ENCODE measurements at regions not wholly inside any gene's neighbourhood (a gene's known extent, or its start where the extent isn't known, plus 50 kb on each side); places are given as distances from the start of the nearest gene placed in this dataset.

DNA sequence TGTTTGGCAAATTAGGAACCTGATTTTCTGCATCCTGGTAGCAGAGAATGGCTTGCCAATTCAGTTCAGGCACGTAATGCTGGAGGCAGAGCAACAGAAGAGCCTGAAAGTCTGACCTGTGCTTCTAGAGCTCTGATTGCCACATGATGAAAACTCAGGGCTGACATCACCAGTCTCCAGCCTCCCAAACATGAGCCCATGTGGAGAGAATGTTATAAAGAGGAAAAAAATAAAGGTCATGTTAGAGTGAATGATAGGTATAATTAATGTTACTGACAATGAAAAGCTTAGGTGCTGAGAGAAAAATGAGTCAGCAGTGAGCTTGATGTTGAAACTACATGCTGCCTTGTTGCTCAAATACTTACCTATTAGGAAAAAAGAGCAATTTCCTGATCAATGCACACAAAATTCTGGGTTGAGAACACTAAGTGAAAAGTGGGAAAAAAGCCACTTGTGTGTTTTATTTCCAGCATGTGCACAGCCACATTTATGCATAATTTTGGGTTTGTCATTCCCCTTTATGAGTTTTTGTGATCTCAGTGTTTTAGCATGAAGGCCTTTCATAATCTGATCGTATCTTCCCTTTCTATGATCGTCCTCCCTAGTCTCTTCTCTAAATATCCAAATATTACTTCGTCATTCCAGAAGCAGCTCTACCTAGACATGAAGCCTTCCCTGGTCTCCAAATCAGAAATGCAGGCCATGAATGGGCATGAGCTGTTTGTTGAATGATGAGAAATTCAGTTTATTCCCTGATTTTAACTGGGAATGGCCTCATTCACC, 113.3 kb upstream of the CPEB2 start:
- H2BK12ac ChIP-seq (ENCODE audit: insufficient read length, low read depth, low read length): no peak overlapping the region
- H4K5ac ChIP-seq (ENCODE audit: insufficient read length, low read depth, low read length): no peak overlapping the region
- H4K91ac ChIP-seq (ENCODE audit: insufficient read length, low read depth, low read length): no peak overlapping the region
- Mint-ChIP-seq H3K27ac (no peak overlapping the region), H3K4me3 (no peak overlapping the region), H3K27me3 (ENCODE audit: low read depth) (no peaks in the 10 kb centered on the region; the same call in none of the 2 replicates), H3K4me1 (no peaks in the 10 kb centered on the region), H3K9me3 (no peaks in the 10 kb centered on the region), H3K36me3 (ENCODE audit: insufficient read depth in 1 of 3, low read depth in 3 of 3) (no peaks in the 10 kb centered on the region)
- TF ChIP-seq, protein P1, sequence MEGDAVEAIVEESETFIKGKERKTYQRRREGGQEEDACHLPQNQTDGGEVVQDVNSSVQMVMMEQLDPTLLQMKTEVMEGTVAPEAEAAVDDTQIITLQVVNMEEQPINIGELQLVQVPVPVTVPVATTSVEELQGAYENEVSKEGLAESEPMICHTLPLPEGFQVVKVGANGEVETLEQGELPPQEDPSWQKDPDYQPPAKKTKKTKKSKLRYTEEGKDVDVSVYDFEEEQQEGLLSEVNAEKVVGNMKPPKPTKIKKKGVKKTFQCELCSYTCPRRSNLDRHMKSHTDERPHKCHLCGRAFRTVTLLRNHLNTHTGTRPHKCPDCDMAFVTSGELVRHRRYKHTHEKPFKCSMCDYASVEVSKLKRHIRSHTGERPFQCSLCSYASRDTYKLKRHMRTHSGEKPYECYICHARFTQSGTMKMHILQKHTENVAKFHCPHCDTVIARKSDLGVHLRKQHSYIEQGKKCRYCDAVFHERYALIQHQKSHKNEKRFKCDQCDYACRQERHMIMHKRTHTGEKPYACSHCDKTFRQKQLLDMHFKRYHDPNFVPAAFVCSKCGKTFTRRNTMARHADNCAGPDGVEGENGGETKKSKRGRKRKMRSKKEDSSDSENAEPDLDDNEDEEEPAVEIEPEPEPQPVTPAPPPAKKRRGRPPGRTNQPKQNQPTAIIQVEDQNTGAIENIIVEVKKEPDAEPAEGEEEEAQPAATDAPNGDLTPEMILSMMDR (conservative IDR thresholded peaks at IDR 0.05): no peak
- H3K27me3 ChIP-seq (ENCODE audit: insufficient read depth, low read length): no peaks in the 10 kb centered on the region
- no peak overlapping the region for H3K23ac ChIP-seq (ENCODE audit: insufficient read length, low read depth, low read length)
- H3K4ac ChIP-seq (ENCODE audit: low read depth, low read length): no peak overlapping the region
- no peaks in the 10 kb centered on the region for H3K23me2 ChIP-seq (ENCODE audit: insufficient read length, low read depth, low read length, poor library complexity, severe bottlenecking)
- H3K9me3 ChIP-seq (ENCODE audit: control insufficient read depth, low read depth, low read length): no peaks in the 10 kb centered on the region
- DNase-seq: no peak
- no peak overlapping the region for H2BK5ac ChIP-seq (ENCODE audit: insufficient read length, low read length)
- no CpG with 5 or more reads among the region's 4 CpGs for WGBS (ENCODE audit: extremely low coverage, insufficient read length, low lambda C conversion rate)
- H3K9ac ChIP-seq (ENCODE audit: extremely low read depth, insufficient read length, low read length): no peak overlapping the region
- no peak overlapping the region for H3T11ph ChIP-seq (ENCODE audit: low read length)
- H3K56ac ChIP-seq (ENCODE audit: insufficient read length, low read depth, low read length): no peak overlapping the region
- no peak overlapping the region for H4K8ac ChIP-seq (replicated peaks; ENCODE audit: insufficient read length, low read depth, low read length)
- H2BK15ac ChIP-seq (ENCODE audit: low read depth, low read length): no peak overlapping the region
- H3K18ac ChIP-seq (ENCODE audit: insufficient read length, low read depth, low read length): no peak overlapping the region
- no peak overlapping the region for H2BK120ac ChIP-seq (ENCODE audit: low read depth, low read length, poor library complexity, severe bottlenecking)
- no peaks in the 10 kb centered on the region for H3K79me1 ChIP-seq (ENCODE audit: insufficient read depth, low read depth, low read length, poor library complexity, severe bottlenecking)
- H3K4me1 ChIP-seq (ENCODE audit: insufficient read depth, low read length): no peaks in the 10 kb centered on the region
- H3K4me2 ChIP-seq (ENCODE audit: insufficient read depth, insufficient read length, low read length): no peak overlapping the region
- no peak overlapping the region for H2AK5ac ChIP-seq (ENCODE audit: insufficient read length, low read length)
- no peaks in the 10 kb centered on the region for H3K79me2 ChIP-seq (ENCODE audit: insufficient read depth, low read length)
- no peak overlapping the region for H3K27ac ChIP-seq (ENCODE audit: insufficient read length, low read depth, low read length)
- H3K14ac ChIP-seq (ENCODE audit: insufficient read depth, low read length): no peak overlapping the region
- H4K20me1 ChIP-seq (ENCODE audit: control insufficient read depth, insufficient read depth, insufficient read length): no peaks in the 10 kb centered on the region
- no peak overlapping the region for H2BK20ac ChIP-seq (ENCODE audit: low read depth, low read length, poor library complexity, severe bottlenecking)
- no peak overlapping the region for H2AFZ ChIP-seq (ENCODE audit: low read length)

Data from H9 (cell line).